Parathyroid adenoma (tissue), 2 donors: ENCODE measurements at regions not wholly inside any gene's neighbourhood (a gene's known extent, or its start where the extent isn't known, plus 50 kb on each side); places are given as distances from the start of the nearest gene placed in this dataset.

ENCODE experiments used
- H2AFZ ChIP-seq: fragments of 300-600 bp; sonication (generic); one replicate; pipeline ENCODE4 v1.7.0; 2017; ENCODE audit warnings: antibody characterized with exemption, mild to moderate bottlenecking
- H3K27ac ChIP-seq: fragments of 300-600 bp; sonication (generic); one replicate; pipeline ENCODE4 v1.7.0; 2017
- H3K27me3 ChIP-seq: fragments of 300-600 bp; sonication (generic); one replicate; pipeline ENCODE4 v1.7.0; 2017; ENCODE audit warnings: low read length; ENCODE audit not compliant: control insufficient read depth, insufficient read depth
- H3K36me3 ChIP-seq: fragments of 300-600 bp; sonication (generic); one replicate; pipeline ENCODE4 v1.7.0; 2017; ENCODE audit warnings: low read length; ENCODE audit not compliant: control insufficient read depth, insufficient read depth
- H3K4me1 ChIP-seq: fragments of 300-600 bp; sonication (generic); one replicate; pipeline ENCODE4 v1.7.0; 2017; ENCODE audit warnings: control low read depth
- H3K4me2 ChIP-seq: fragments of 300-600 bp; sonication (generic); one replicate; pipeline ENCODE4 v1.7.0; 2017; ENCODE audit warnings: low read length
- H3K4me3 ChIP-seq: fragments of 300-600 bp; sonication (generic); one replicate; pipeline ENCODE4 v1.7.0; 2017; ENCODE audit warnings: low read depth, low read length
- H3K79me2 ChIP-seq: fragments of 300-600 bp; sonication (generic); one replicate; pipeline ENCODE4 v1.7.0; 2017; ENCODE audit warnings: control low read depth
- H3K9ac ChIP-seq: fragments of 300-600 bp; sonication (generic); one replicate; pipeline ENCODE4 v1.7.0; 2017; ENCODE audit warnings: mild to moderate bottlenecking
- H3K9me3 ChIP-seq: fragments of 300-600 bp; sonication (generic); one replicate; pipeline ENCODE4 v1.7.0; 2017; ENCODE audit warnings: low read length; ENCODE audit not compliant: control insufficient read depth
- TF ChIP-seq, protein P1 (sequence below): fragments of 300-600 bp; sonication (generic); IDR thresholded peaks from one replicate; pipeline ENCODE4 v1.7.0; 2017; ENCODE audit warnings: antibody characterized with exemption, mild to moderate bottlenecking
- donor health status: primary hyperparathyroidism.

DNA sequence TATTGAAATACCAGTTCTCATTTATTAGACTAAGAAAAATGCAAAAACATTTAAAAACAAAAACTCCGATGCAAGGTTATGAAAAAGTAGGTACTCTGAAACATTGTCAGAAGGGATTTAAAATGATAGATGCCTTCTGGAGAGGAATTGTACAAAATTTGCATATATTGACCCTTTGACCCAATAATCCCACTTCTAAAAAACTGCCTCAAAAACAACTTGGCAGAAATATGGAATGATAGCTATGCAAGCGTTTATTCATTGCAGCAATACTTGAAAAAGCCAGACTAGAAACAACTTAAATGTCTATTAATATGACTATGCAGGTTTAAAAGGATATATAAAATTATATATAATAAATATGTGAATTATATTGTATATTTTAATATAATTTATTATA lies 118.4 kb downstream of the PLK2 start:
- H3K79me2 ChIP-seq = no peaks in the 10 kb centered on the region
- H2AFZ ChIP-seq = no peak overlapping the region
- no peak overlapping the region for H3K4me3 ChIP-seq
- no peaks in the 10 kb centered on the region for H3K36me3 ChIP-seq
- no peaks in the 10 kb centered on the region for H3K4me1 ChIP-seq
- H3K27ac ChIP-seq = no peak overlapping the region
- no peak overlapping the region for H3K9ac ChIP-seq
- no peaks in the 10 kb centered on the region for H3K9me3 ChIP-seq
- TF ChIP-seq, protein P1, sequence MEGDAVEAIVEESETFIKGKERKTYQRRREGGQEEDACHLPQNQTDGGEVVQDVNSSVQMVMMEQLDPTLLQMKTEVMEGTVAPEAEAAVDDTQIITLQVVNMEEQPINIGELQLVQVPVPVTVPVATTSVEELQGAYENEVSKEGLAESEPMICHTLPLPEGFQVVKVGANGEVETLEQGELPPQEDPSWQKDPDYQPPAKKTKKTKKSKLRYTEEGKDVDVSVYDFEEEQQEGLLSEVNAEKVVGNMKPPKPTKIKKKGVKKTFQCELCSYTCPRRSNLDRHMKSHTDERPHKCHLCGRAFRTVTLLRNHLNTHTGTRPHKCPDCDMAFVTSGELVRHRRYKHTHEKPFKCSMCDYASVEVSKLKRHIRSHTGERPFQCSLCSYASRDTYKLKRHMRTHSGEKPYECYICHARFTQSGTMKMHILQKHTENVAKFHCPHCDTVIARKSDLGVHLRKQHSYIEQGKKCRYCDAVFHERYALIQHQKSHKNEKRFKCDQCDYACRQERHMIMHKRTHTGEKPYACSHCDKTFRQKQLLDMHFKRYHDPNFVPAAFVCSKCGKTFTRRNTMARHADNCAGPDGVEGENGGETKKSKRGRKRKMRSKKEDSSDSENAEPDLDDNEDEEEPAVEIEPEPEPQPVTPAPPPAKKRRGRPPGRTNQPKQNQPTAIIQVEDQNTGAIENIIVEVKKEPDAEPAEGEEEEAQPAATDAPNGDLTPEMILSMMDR = no peak
- H3K27me3 ChIP-seq = no peaks in the 10 kb centered on the region
- H3K4me2 ChIP-seq = no peak overlapping the region

DNA sequence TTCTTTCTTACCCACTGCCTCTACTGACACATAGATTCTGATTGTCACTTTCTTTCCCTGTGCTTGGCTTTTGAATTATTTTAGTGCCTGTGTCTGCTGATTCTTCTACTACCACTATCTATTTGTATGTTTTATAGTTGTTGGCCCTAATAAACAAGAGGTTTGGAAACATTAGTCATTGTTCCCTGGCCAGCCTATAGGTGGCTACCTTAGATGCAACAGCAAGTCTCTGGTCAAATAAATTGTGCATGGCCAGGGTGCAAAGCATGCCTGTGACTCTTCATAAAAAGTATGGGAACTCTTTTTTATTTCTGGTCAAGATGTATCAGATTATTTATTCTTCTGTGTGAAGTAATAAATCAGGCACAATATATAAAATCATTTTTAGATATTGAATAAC lies 124.4 kb downstream of the PLK2 start:
- no peaks in the 10 kb centered on the region for H3K36me3 ChIP-seq
- no peaks in the 10 kb centered on the region for H3K79me2 ChIP-seq
- no peaks in the 10 kb centered on the region for H3K27me3 ChIP-seq
- H3K9ac ChIP-seq = no peak overlapping the region
- H3K9me3 ChIP-seq = no peaks in the 10 kb centered on the region
- no peak overlapping the region for H3K27ac ChIP-seq
- no peak overlapping the region for H2AFZ ChIP-seq
- H3K4me1 ChIP-seq = no peaks in the 10 kb centered on the region
- TF ChIP-seq, protein P1 = no peak
- H3K4me3 ChIP-seq = no peak overlapping the region
- no peak overlapping the region for H3K4me2 ChIP-seq

DNA sequence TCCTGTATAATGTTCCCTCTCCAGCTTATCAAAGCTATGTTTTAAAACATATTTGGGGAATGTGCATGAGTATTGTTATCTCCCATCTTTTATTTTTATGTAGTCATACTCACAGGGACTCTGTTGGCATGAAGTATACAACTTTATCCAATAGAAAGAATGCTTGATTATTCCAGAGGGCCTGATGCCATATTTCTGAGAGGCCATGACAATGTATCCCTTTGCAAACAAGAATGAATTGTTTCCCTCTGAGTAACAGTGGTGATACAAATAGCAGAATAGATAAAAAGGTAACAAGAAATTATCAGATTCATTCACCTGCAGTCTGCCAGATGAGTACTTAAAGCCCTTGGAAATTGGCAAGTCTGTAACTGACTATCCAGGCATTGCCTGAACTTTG lies 125.9 kb downstream of the PLK2 start:
- Histone ChIP-seq H3K4me3 (no peak overlapping the region), H3K4me2 (no peak overlapping the region), H3K4me1 (no peaks in the 10 kb centered on the region), H3K27me3 (no peaks in the 10 kb centered on the region), H3K9me3 (no peaks in the 10 kb centered on the region), H3K27ac (no peak overlapping the region), H3K79me2 (no peaks in the 10 kb centered on the region), H3K36me3 (no peaks in the 10 kb centered on the region), H3K9ac (no peak overlapping the region), H2AFZ (no peak overlapping the region)
- TF ChIP-seq, protein P1 = no peak

DNA sequence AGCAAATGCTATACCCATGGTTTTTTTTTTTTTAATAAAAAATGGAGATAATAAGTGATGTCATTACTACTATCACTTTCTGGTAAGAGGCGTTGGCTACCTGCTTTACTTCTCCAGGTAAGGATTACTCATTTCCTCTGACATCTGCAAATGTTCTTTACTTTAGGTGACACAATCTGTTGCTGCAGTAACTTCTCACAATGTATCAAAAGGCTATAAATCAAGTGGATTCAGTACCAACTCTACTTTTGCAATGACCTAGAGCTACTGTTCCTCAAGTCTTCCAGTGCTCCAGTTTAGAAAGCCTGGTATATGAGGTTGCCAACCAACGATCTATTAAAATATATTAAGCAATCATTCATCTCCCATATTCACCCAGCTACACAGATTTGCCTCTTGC lies 129.1 kb downstream of the PLK2 start:
- Histone ChIP-seq H3K4me3 (no peak overlapping the region), H3K9ac (no peak overlapping the region), H3K9me3 (no peaks in the 10 kb centered on the region), H3K27ac (no peak overlapping the region), H3K4me2 (no peak overlapping the region), H3K27me3 (no peaks in the 10 kb centered on the region), H3K36me3 (no peaks in the 10 kb centered on the region), H3K4me1 (no peaks in the 10 kb centered on the region), H2AFZ (no peak overlapping the region), H3K79me2 (no peaks in the 10 kb centered on the region)
- TF ChIP-seq, protein P1 = no peak

DNA sequence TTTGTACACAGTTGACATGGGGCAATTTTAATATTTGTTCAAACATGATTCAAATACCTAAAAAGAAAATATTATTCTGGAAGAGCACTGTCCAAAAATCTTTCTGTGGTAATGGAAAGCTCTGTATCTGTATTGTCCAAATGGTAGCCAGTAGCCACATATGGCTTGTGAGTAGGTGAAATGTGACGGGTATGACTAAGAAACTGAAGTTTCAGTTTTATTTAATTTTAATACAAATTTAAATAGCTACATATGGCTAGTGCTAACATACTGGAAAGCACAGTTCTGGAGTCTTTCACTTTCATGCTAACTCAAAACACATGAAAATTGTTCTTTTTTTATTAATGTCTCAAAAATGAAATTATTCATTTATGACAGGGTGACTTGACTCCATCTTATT lies 132.6 kb downstream of the PLK2 start:
- no peaks in the 10 kb centered on the region for H3K4me1 ChIP-seq
- H3K27me3 ChIP-seq = no peaks in the 10 kb centered on the region
- H3K4me2 ChIP-seq = no peak overlapping the region
- no peak overlapping the region for H2AFZ ChIP-seq
- no peak overlapping the region for H3K9ac ChIP-seq
- H3K36me3 ChIP-seq = no peaks in the 10 kb centered on the region
- H3K9me3 ChIP-seq = no peaks in the 10 kb centered on the region
- no peaks in the 10 kb centered on the region for H3K79me2 ChIP-seq
- H3K27ac ChIP-seq = no peak overlapping the region
- no peak overlapping the region for H3K4me3 ChIP-seq
- TF ChIP-seq, protein P1 = no peak
